ENCODE measurements at regions not wholly inside any gene's neighbourhood (a gene's known extent, or its start where the extent isn't known, plus 50 kb on each side); places are given as distances from the start of the nearest gene placed in this dataset.

DNA sequence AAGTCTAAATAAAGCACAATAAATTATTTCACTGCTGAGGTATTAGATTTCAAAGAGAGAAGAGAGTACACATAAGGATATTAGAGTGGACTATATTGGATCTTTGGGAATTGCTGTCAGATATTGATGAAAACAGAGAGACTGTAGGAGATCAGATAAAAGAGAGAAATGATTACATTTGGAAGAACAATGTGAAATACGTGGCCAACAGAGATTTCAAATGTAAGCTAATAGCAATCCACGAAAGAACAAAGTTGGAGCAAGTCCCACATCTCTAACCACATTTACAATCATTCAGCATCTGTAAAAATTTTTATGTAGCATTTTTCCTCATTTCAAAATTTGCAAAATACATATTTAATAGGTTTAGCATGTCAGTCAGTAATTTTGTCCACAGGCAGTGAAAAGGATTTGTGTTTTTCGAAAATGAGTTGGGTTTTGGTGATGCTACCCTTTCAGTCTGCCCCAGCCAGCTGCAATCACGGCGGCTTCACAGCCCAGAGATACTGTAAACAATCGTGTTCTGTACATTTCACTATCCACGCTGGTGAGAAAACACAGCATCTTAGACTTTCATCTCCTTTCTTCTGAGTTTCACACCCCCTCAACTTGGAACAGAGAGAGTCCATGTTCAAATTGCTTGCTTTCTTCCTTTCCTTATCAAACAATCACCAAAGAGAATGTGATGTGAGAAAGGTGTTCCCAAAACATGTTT, 209.1 kb upstream of the LYPLAL1 start:
- DNase-seq (ENCODE audit: low spot score) = no peak
- Histone ChIP-seq H3K4me1 (no peaks in the 10 kb centered on the region), H3K4me3 (no peak overlapping the region), H3K9me3 (peaks cover 0 to 14% of the 10 kb centered on the region in 2 donors), H3K27me3 (no peaks in the 10 kb centered on the region), H3K27ac (no peak overlapping the region), H3K36me3 (no peaks in the 10 kb centered on the region)
- TF ChIP-seq, protein P1, sequence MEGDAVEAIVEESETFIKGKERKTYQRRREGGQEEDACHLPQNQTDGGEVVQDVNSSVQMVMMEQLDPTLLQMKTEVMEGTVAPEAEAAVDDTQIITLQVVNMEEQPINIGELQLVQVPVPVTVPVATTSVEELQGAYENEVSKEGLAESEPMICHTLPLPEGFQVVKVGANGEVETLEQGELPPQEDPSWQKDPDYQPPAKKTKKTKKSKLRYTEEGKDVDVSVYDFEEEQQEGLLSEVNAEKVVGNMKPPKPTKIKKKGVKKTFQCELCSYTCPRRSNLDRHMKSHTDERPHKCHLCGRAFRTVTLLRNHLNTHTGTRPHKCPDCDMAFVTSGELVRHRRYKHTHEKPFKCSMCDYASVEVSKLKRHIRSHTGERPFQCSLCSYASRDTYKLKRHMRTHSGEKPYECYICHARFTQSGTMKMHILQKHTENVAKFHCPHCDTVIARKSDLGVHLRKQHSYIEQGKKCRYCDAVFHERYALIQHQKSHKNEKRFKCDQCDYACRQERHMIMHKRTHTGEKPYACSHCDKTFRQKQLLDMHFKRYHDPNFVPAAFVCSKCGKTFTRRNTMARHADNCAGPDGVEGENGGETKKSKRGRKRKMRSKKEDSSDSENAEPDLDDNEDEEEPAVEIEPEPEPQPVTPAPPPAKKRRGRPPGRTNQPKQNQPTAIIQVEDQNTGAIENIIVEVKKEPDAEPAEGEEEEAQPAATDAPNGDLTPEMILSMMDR (IDR thresholded peaks at IDR 0.05) = no peak

DNA sequence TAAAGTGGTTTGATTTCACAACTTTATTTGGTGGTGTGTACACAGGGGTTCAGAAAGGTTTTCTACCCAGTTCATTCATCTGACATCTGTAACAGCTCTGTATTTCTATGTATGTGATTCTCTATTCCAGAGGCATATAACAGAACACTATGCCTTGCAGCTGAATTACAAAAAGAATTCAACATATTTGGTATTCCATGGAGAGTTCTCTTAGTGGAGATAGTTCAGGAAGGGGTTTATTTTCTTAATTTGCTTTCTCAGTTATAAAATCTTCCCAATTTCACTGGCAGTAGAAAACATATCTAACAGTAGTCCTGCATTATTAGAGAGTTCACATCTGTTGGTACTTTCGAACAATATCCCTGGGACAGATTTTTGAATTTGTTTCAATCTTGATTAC, 207.9 kb upstream of the LYPLAL1 start:
- Histone ChIP-seq H3K36me3 (no peaks in the 10 kb centered on the region), H3K27me3 (no peaks in the 10 kb centered on the region), H3K9me3 (peaks cover 0 to 14% of the 10 kb centered on the region in 2 donors), H3K4me1 (no peaks in the 10 kb centered on the region), H3K4me3 (no peak overlapping the region), H3K27ac (no peak overlapping the region)
- TF ChIP-seq, protein P1 (IDR thresholded peaks at IDR 0.05) = no peak
- no peak for DNase-seq (ENCODE audit: low spot score)

DNA sequence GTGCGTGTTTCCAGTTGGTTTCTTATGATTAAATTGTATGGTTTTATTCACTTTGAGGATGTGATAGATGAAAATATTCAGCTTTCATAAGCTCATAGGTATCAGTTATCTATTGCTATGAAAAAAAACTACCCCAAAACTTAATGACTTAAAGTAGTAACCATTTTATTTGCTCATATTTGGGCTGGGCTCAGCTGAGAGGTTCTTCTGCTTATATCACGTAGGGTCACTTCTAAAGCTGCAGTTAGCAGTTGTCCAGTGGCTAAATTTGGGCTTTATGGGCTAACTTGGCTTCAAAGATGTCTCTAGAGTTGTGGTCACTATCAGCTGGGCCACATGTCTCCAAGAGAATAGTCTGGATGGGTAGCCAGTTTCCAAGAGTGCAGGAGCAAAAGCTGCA, 206.4 kb upstream of the LYPLAL1 start:
- H3K27ac ChIP-seq = no peak overlapping the region
- TF ChIP-seq, protein P1 (IDR thresholded peaks at IDR 0.05) = no peak
- H3K9me3 ChIP-seq = peaks cover 0 to 14% of the 10 kb centered on the region in 2 donors
- no peaks in the 10 kb centered on the region for H3K27me3 ChIP-seq
- DNase-seq (ENCODE audit: low spot score) = no peak
- no peaks in the 10 kb centered on the region for H3K4me1 ChIP-seq
- H3K36me3 ChIP-seq = no peaks in the 10 kb centered on the region
- H3K4me3 ChIP-seq = no peak overlapping the region

DNA sequence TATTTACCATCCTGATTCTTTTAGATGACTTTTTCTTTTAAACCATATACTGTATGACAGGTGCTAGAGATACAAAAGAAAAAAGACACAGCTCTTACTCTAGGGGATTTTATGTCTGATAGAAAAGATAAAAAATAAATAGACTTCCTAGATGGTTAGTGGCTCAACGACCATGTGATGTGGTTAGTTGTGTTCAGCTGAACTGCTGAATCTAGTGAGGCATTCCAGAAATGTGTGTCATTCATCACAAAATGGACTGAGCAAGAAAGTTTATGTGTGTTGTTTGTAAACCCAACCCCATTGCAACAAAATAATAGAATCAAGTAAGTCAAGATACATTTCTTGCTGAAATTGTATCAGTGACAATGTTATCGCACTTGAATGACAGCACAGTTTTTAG, 205.8 kb upstream of the LYPLAL1 start:
- no peak for DNase-seq (ENCODE audit: low spot score)
- H3K9me3 ChIP-seq = peaks cover 0 to 14% of the 10 kb centered on the region in 2 donors
- no peaks in the 10 kb centered on the region for H3K36me3 ChIP-seq
- H3K4me3 ChIP-seq = no peak overlapping the region
- no peaks in the 10 kb centered on the region for H3K4me1 ChIP-seq
- no peak overlapping the region for H3K27ac ChIP-seq
- TF ChIP-seq, protein P1 (IDR thresholded peaks at IDR 0.05) = no peak
- H3K27me3 ChIP-seq = no peaks in the 10 kb centered on the region

DNA sequence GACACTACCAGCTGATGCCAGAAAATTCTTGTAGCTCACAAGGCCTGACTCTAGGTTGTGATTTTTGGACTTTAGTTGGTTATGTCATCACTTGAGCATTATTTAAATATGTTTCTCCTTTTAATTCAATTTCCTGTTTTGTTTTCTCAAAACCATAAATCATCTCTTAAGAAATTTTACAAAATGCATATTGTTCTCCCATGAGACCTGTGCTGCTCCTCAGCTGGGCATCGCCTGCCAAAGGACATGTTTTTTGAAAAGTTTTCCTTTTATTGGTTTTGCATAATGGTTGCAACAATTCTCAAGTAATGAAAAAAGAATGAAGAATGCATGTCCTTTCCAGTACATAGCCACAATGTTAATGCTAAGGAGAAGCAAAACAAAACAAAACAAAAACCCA, 204.7 kb upstream of the LYPLAL1 start:
- DNase-seq (ENCODE audit: low spot score) = no peak
- Histone ChIP-seq H3K4me1 (no peaks in the 10 kb centered on the region), H3K9me3 (peaks cover 0 to 14% of the 10 kb centered on the region in 2 donors), H3K27me3 (no peaks in the 10 kb centered on the region), H3K36me3 (no peaks in the 10 kb centered on the region), H3K4me3 (no peak overlapping the region), H3K27ac (no peak overlapping the region)
- TF ChIP-seq, protein P1 (IDR thresholded peaks at IDR 0.05) = no peak
